Thyroid gland (tissue), 4 donors: ENCODE measurements at regions not wholly inside any gene's neighbourhood (a gene's known extent, or its start where the extent isn't known, plus 50 kb on each side); places are given as distances from the start of the nearest gene placed in this dataset.

Source experiments
- CTCF ChIP-seq, 6 experiments: fragments of 200-600 bp in 3 of 6; fragments of 450-650 bp in 3 of 6; sonication (generic) in 3 of 6; IDR thresholded peaks; one replicate each; pipeline ENCODE4 v1.5.1; 2016 to 2019; ENCODE audit warnings: antibody characterized with exemption in 6 of 6, mild to moderate bottlenecking in 2 of 6, inconsistent platforms in 1 of 6, moderate library complexity in 1 of 6
- POLR2A ChIP-seq, 2 donors: fragments of 450-650 bp; IDR thresholded peaks; one replicate each; pipeline ENCODE4 v1.6.1; 2017; ENCODE audit warnings: antibody characterized with exemption in 2 of 2, mild to moderate bottlenecking in 2 of 2, moderate library complexity in 1 of 2

GRCh38 chr20:63080411-63080810, 73.6 kb upstream of the BHLHE23 start:
- no peak for TF ChIP-seq CTCF (IDR thresholded peaks at IDR 0.05)
- no peak for TF ChIP-seq POLR2A (IDR thresholded peaks at IDR 0.05)
